Thoracic aorta (tissue), 2 donors: ENCODE measurements at regions not wholly inside any gene's neighbourhood (a gene's known extent, or its start where the extent isn't known, plus 50 kb on each side); places are given as distances from the start of the nearest gene placed in this dataset.

Experiments used
- ATAC-seq: fragments of 150-250 bp; one replicate; pipeline ENCODE4 v1.8.0; 2017; ENCODE audit warnings: low read depth; ENCODE audit not compliant: insufficient number of reproducible peaks, low FRiP score
- DNase-seq: peaks from one replicate; pipeline ENCODE4 v3.0.0-alpha.2; 2020; ENCODE audit warnings: low spot score
- H3K27ac ChIP-seq, 2 donors: fragments of 200-600 bp; sonication (generic); 1 replicate in 1 of 2; 2 replicates in 1 of 2; pipeline ENCODE4 v1.5.1; 2016; ENCODE audit warnings: mild to moderate bottlenecking in 2 of 2, moderate library complexity in 2 of 2
- H3K27me3 ChIP-seq: fragments of 200-600 bp; sonication (generic); replicated peaks from 2 replicates; pipeline ENCODE4 v1.6.0; 2016; ENCODE audit warnings: mild to moderate bottlenecking; ENCODE audit not compliant: insufficient read depth
- H3K36me3 ChIP-seq: fragments of 200-600 bp; sonication (generic); one replicate; pipeline ENCODE4 v1.5.1; 2016
- H3K4me1 ChIP-seq, 2 donors: fragments of 200-600 bp; sonication (generic); 1 replicate in 1 of 2; 2 replicates in 1 of 2; pipeline versions ENCODE4 v1.5.1 to v1.6.0; 2016; ENCODE audit warnings: low read depth in 2 of 2, mild to moderate bottlenecking in 1 of 2; ENCODE audit not compliant: control insufficient read depth in 1 of 2
- H3K4me3 ChIP-seq: fragments of 200-600 bp; sonication (generic); 2 replicates; pipeline ENCODE4 v1.5.1; 2016; ENCODE audit warnings: mild to moderate bottlenecking
- H3K9me3 ChIP-seq: fragments of 200-600 bp; sonication (generic); 2 replicates; pipeline ENCODE4 v1.5.1; 2016
- TF ChIP-seq, protein P1 (sequence below): fragments of 200-600 bp; sonication (generic); IDR thresholded peaks from one replicate; pipeline ENCODE4 v1.5.1; 2019; ENCODE audit warnings: antibody characterized with exemption

DNA sequence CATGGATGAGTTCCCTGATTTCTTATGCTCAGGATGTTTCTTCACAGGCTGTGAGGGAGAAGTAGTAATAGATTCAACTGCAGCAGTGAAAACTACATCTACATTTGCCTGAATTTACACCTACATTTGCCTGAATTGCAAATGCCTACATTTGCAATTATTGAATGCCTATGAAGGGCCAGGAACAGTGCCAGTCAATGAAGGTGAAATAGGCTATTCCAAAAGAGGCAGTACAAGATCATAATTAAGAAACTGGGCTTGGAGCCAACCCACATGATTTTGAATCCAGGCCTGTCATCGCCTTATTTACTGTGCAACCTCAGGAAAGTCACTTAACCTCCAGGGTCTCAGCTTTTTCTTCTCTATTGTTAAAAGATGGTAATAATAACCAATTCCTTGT, 1353.3 kb downstream of the FAM181B start:
- DNase-seq (no peak), ATAC-seq (no peak)
- no peak overlapping the region for H3K27ac ChIP-seq
- TF ChIP-seq, protein P1, sequence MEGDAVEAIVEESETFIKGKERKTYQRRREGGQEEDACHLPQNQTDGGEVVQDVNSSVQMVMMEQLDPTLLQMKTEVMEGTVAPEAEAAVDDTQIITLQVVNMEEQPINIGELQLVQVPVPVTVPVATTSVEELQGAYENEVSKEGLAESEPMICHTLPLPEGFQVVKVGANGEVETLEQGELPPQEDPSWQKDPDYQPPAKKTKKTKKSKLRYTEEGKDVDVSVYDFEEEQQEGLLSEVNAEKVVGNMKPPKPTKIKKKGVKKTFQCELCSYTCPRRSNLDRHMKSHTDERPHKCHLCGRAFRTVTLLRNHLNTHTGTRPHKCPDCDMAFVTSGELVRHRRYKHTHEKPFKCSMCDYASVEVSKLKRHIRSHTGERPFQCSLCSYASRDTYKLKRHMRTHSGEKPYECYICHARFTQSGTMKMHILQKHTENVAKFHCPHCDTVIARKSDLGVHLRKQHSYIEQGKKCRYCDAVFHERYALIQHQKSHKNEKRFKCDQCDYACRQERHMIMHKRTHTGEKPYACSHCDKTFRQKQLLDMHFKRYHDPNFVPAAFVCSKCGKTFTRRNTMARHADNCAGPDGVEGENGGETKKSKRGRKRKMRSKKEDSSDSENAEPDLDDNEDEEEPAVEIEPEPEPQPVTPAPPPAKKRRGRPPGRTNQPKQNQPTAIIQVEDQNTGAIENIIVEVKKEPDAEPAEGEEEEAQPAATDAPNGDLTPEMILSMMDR = no peak
- no peaks in the 10 kb centered on the region for H3K9me3 ChIP-seq
- no peaks in the 10 kb centered on the region for H3K36me3 ChIP-seq
- no peaks in the 10 kb centered on the region for H3K27me3 ChIP-seq
- H3K4me3 ChIP-seq = no peak overlapping the region
- H3K4me1 ChIP-seq = no peaks in the 10 kb centered on the region

DNA sequence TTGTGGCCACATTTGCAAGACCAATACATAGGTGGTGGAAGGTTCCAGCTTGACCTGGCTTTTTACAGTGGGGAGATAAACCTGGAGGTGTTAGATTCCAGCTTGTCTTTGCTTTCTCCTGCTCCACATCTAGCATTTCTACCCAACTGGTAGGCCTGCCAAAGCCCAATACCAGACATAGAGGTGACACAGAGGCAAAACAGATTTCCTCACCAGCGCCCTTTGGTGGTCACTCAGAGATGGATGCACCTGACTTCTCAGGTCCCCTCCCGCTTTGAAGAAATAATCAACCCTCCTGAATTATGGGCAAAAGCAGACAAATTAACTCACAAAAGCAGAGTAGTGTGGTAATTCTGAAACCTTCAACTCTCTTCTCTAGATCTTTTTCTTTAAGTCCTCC, 1356.2 kb downstream of the FAM181B start:
- H3K36me3 ChIP-seq = no peaks in the 10 kb centered on the region
- TF ChIP-seq, protein P1 = no peak
- no peaks in the 10 kb centered on the region for H3K4me1 ChIP-seq
- H3K9me3 ChIP-seq = no peaks in the 10 kb centered on the region
- no peak overlapping the region for H3K27ac ChIP-seq
- DNase-seq = no peak
- H3K4me3 ChIP-seq = no peak overlapping the region
- no peak for ATAC-seq
- no peaks in the 10 kb centered on the region for H3K27me3 ChIP-seq

- ATAC-seq (no peak), DNase-seq (no peak)
- H3K4me1 ChIP-seq = no peaks in the 10 kb centered on the region
- H3K27me3 ChIP-seq = no peaks in the 10 kb centered on the region
- no peaks in the 10 kb centered on the region for H3K36me3 ChIP-seq
- H3K9me3 ChIP-seq = no peaks in the 10 kb centered on the region
- no peak overlapping the region for H3K4me3 ChIP-seq
- TF ChIP-seq, protein P1 = no peak
- no peak overlapping the region for H3K27ac ChIP-seq
Observed at GRCh38 chr11:81373986-81374385, 1359.7 kb downstream of the FAM181B start.

DNA sequence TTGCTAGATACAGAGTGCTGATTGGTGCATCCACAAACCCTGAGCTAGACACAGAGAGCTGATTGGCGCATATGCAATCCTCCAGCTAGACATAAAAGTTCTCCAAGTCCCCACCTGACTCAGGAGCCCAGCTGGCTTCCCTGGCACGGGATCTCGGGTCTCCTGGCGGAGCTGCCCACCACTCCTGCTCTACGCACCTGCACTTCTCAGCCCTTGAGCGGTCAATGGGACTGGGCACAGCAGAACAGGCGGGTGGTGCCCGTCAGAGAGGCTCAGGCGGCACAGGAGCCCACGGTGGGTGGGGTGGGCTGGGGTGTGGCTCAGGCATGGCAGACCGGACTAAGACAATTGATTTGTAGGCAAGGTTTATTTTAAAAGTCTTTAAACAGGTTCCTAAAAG, 1365.5 kb downstream of the FAM181B start:
- Histone ChIP-seq H3K4me1 (no peaks in the 10 kb centered on the region), H3K27me3 (no peaks in the 10 kb centered on the region), H3K27ac (no peak overlapping the region), H3K4me3 (no peak overlapping the region), H3K36me3 (no peaks in the 10 kb centered on the region), H3K9me3 (no peaks in the 10 kb centered on the region)
- DNase-seq = no peak
- no peak for ATAC-seq
- TF ChIP-seq, protein P1 = no peak

- Histone ChIP-seq H3K27ac (no peak overlapping the region), H3K36me3 (no peaks in the 10 kb centered on the region), H3K9me3 (no peaks in the 10 kb centered on the region), H3K4me1 (no peaks in the 10 kb centered on the region), H3K4me3 (no peak overlapping the region), H3K27me3 (no peaks in the 10 kb centered on the region)
- DNase-seq (no peak), ATAC-seq (no peak)
- TF ChIP-seq, protein P1 = no peak
Observed at GRCh38 chr11:81365496-81365895, 1368.2 kb downstream of the FAM181B start.
